ENCODE measurements at regions not wholly inside any gene's neighbourhood (a gene's known extent, or its start where the extent isn't known, plus 50 kb on each side); places are given as distances from the start of the nearest gene placed in this dataset.

GRCh38 chr7:116331020-116331419 is 120.7 kb downstream of the TES start:
- Histone ChIP-seq H3K27ac (ENCODE audit: insufficient read length, low read depth, low read length) (no peak overlapping the region), H2BK5ac (ENCODE audit: insufficient read length, low read length) (no peak overlapping the region), H3K79me2 (ENCODE audit: insufficient read depth, low read length) (no peaks in the 10 kb centered on the region), H3K18ac (ENCODE audit: insufficient read length, low read depth, low read length) (no peak overlapping the region), H3K9ac (ENCODE audit: extremely low read depth, insufficient read length, low read length) (no peak overlapping the region), H4K8ac (replicated peaks; ENCODE audit: insufficient read length, low read depth, low read length) (no peak overlapping the region), H2BK20ac (ENCODE audit: low read depth, low read length, poor library complexity, severe bottlenecking) (no peak overlapping the region), H3T11ph (ENCODE audit: low read length) (no peak overlapping the region), H3K4me1 (ENCODE audit: insufficient read depth, low read length) (no peaks in the 10 kb centered on the region; the same call in 1 of the 2 replicates), H3K23me2 (ENCODE audit: insufficient read length, low read depth, low read length, poor library complexity, severe bottlenecking) (no peaks in the 10 kb centered on the region), H3K23ac (ENCODE audit: insufficient read length, low read depth, low read length) (no peak overlapping the region), H3K14ac (ENCODE audit: insufficient read depth, low read length) (no peak overlapping the region), H3K9me3 (ENCODE audit: control insufficient read depth, low read depth, low read length) (no peaks in the 10 kb centered on the region), H3K4me2 (ENCODE audit: insufficient read depth, insufficient read length, low read length) (no peak overlapping the region), H3K4ac (ENCODE audit: low read depth, low read length) (no peak overlapping the region), H2BK15ac (ENCODE audit: low read depth, low read length) (no peak overlapping the region), H2BK12ac (ENCODE audit: insufficient read length, low read depth, low read length) (no peak overlapping the region), H2BK120ac (ENCODE audit: low read depth, low read length, poor library complexity, severe bottlenecking) (no peak overlapping the region), H4K20me1 (ENCODE audit: control insufficient read depth, insufficient read depth, insufficient read length) (no peaks in the 10 kb centered on the region), H3K27me3 (ENCODE audit: insufficient read depth, low read length) (no peaks in the 10 kb centered on the region), H2AK5ac (ENCODE audit: insufficient read length, low read length) (no peak overlapping the region), H4K91ac (ENCODE audit: insufficient read length, low read depth, low read length) (no peak overlapping the region), H2AFZ (ENCODE audit: low read length) (no peak overlapping the region), H3K56ac (ENCODE audit: insufficient read length, low read depth, low read length) (no peak overlapping the region), H4K5ac (ENCODE audit: insufficient read length, low read depth, low read length) (no peak overlapping the region), H3K79me1 (ENCODE audit: insufficient read depth, low read depth, low read length, poor library complexity, severe bottlenecking) (no peaks in the 10 kb centered on the region)
- Mint-ChIP-seq H3K9me3 (no peaks in the 10 kb centered on the region), H3K4me3 (no peak overlapping the region), H3K27ac (no peak overlapping the region), H3K36me3 (ENCODE audit: insufficient read depth in 1 of 3, low read depth in 3 of 3) (no peaks in the 10 kb centered on the region), H3K27me3 (ENCODE audit: low read depth) (no peaks in the 10 kb centered on the region), H3K4me1 (peaks cover 4 to 9% of the 10 kb centered on the region in 2 experiments)
- no peak for DNase-seq
- no peak for TF ChIP-seq CTCF (conservative IDR thresholded peaks at IDR 0.05)

Measured in H9 (cell line).